ENCODE measurements at regions not wholly inside any gene's neighbourhood (a gene's known extent, or its start where the extent isn't known, plus 50 kb on each side); places are given as distances from the start of the nearest gene placed in this dataset.

GRCh38 chr4:74588350-74588749 lies 143.4 kb downstream of the AREG start:
- no peak overlapping the region for H3K4me3 ChIP-seq (ENCODE audit: low read depth, low read length)
- H3K9me3 ChIP-seq (ENCODE audit: severe bottlenecking) = no peaks in the 10 kb centered on the region
- DNase-seq = no peak
- no peak overlapping the region for H3K27ac ChIP-seq
- no peaks in the 10 kb centered on the region for H3K27me3 ChIP-seq (ENCODE audit: insufficient read depth, low read depth, severe bottlenecking)
- H3K36me3 ChIP-seq = no peaks in the 10 kb centered on the region
- TF ChIP-seq CTCF (IDR thresholded peaks at IDR 0.05; ENCODE audit: low read depth, low read length) = no peak

- DNase-seq = no peak
- Histone ChIP-seq H3K4me3 (ENCODE audit: low read depth, low read length) (no peak overlapping the region), H3K27ac (no peak overlapping the region), H3K9me3 (ENCODE audit: severe bottlenecking) (no peaks in the 10 kb centered on the region), H3K27me3 (ENCODE audit: insufficient read depth, low read depth, severe bottlenecking) (no peaks in the 10 kb centered on the region), H3K36me3 (no peaks in the 10 kb centered on the region)
- TF ChIP-seq CTCF (IDR thresholded peaks at IDR 0.05; ENCODE audit: low read depth, low read length) = no peak
Measured at GRCh38 chr4:74590476-74590875, 145.5 kb downstream of the AREG start.

- Histone ChIP-seq H3K27me3 (ENCODE audit: insufficient read depth, low read depth, severe bottlenecking) (no peaks in the 10 kb centered on the region), H3K36me3 (no peaks in the 10 kb centered on the region), H3K4me3 (ENCODE audit: low read depth, low read length) (no peak overlapping the region), H3K27ac (no peak overlapping the region), H3K9me3 (ENCODE audit: severe bottlenecking) (peaks cover 4% of the 10 kb centered on the region)
- no peak for TF ChIP-seq CTCF (IDR thresholded peaks at IDR 0.05; ENCODE audit: low read depth, low read length)
- no peak for DNase-seq
Measured at GRCh38 chr4:74598611-74599325, 153.8 kb downstream of the AREG start.

- no peak for DNase-seq
- no peak for TF ChIP-seq CTCF (IDR thresholded peaks at IDR 0.05; ENCODE audit: low read depth, low read length)
Measured at GRCh38 chr4:74603186-74603585, 158.2 kb downstream of the AREG start.

GRCh38 chr4:74608151-74608949 lies 163.4 kb downstream of the AREG start:
- no peaks in the 10 kb centered on the region for H3K9me3 ChIP-seq (ENCODE audit: severe bottlenecking)
- no peak for DNase-seq
- H3K4me3 ChIP-seq (ENCODE audit: low read depth, low read length) = no peak overlapping the region
- H3K27ac ChIP-seq = no peak overlapping the region
- TF ChIP-seq CTCF (IDR thresholded peaks at IDR 0.05; ENCODE audit: low read depth, low read length) = no peak
- no peaks in the 10 kb centered on the region for H3K36me3 ChIP-seq
- H3K27me3 ChIP-seq (ENCODE audit: insufficient read depth, low read depth, severe bottlenecking) = no peaks in the 10 kb centered on the region

More at GRCh38 chr4:74603186-74603585, 158.2 kb downstream of the AREG start:
- no peaks in the 10 kb centered on the region for H3K9me3 ChIP-seq (ENCODE audit: severe bottlenecking)
- no peak overlapping the region for H3K4me3 ChIP-seq (ENCODE audit: low read depth, low read length)
- no peaks in the 10 kb centered on the region for H3K36me3 ChIP-seq
- no peak overlapping the region for H3K27ac ChIP-seq
- no peaks in the 10 kb centered on the region for H3K27me3 ChIP-seq (ENCODE audit: insufficient read depth, low read depth, severe bottlenecking)
